ENCODE measurements at regions not wholly inside any gene's neighbourhood (a gene's known extent, or its start where the extent isn't known, plus 50 kb on each side); places are given as distances from the start of the nearest gene placed in this dataset.

GRCh38 chr6:145292066-145292465 lies 443.3 kb downstream of the EPM2A start:
- TF ChIP-seq CTCF (IDR thresholded peaks at IDR 0.05) = no peak
- no peak for TF ChIP-seq POLR2A (IDR thresholded peaks at IDR 0.05)
- no peak for TF ChIP-seq POLR2AphosphoS5 (IDR thresholded peaks at IDR 0.05)
- no peak for TF ChIP-seq EP300 (IDR thresholded peaks at IDR 0.05)

All from suprapubic skin (tissue), 4 donors.